IMR-90 (cell line): ENCODE measurements at regions not wholly inside any gene's neighbourhood (a gene's known extent, or its start where the extent isn't known, plus 50 kb on each side); places are given as distances from the start of the nearest gene placed in this dataset.

ENCODE experiments used
- BHLHE40 ChIP-seq: fragments of 150-350 bp; IDR thresholded peaks from 2 replicates; pipeline ENCODE4 v1.6.1; 2016; ENCODE audit warnings: mild to moderate bottlenecking, low read depth, low read length
- CEBPB ChIP-seq: IDR thresholded peaks from 2 replicates; pipeline ENCODE4 v1.6.1; 2012; ENCODE audit warnings: low read depth, low read length, improper control_type of control experiment
- FOS ChIP-seq: fragments of 150-350 bp; IDR thresholded peaks from 2 replicates; pipeline ENCODE4 v1.6.1; 2016; ENCODE audit warnings: low read depth, low read length
- MAFK ChIP-seq: IDR thresholded peaks from 2 replicates; pipeline ENCODE4 v1.6.1; 2012; ENCODE audit warnings: low read depth, low read length, improper control_type of control experiment
- MAZ ChIP-seq: IDR thresholded peaks from 2 replicates; pipeline ENCODE4 v1.6.1; 2012; ENCODE audit warnings: low read depth, mild to moderate bottlenecking, low read length, improper control_type of control experiment, moderate library complexity, borderline replicate concordance
- NFE2L2 ChIP-seq: fragments of 150-350 bp; IDR thresholded peaks from 2 replicates; pipeline ENCODE4 v1.6.1; 2016; ENCODE audit warnings: low read depth, mild to moderate bottlenecking, low read length
- POLR2A ChIP-seq: IDR thresholded peaks from 2 replicates; pipeline ENCODE4 v1.6.1; 2012; ENCODE audit warnings: mild to moderate bottlenecking, low read depth, low read length
- RAD21 ChIP-seq: IDR thresholded peaks from 2 replicates; pipeline ENCODE4 v1.6.1; 2012; ENCODE audit warnings: low read length, improper control_type of control experiment
- RCOR1 ChIP-seq: IDR thresholded peaks from 2 replicates; pipeline ENCODE4 v1.6.1; 2012; ENCODE audit warnings: mild to moderate bottlenecking, low read length, improper control_type of control experiment; ENCODE audit not compliant: insufficient replicate concordance
- SMC3 ChIP-seq: fragments of 150-350 bp; IDR thresholded peaks from 2 replicates; pipeline ENCODE4 v1.6.1; 2016; ENCODE audit warnings: low read depth, mild to moderate bottlenecking, antibody characterized with exemption, low read length, moderate library complexity
- TF ChIP-seq, protein P1 (sequence below): conservative IDR thresholded peaks from 2 replicates; pipeline ENCODE4 v1.5.1; 2012; ENCODE audit warnings: mild to moderate bottlenecking, low read depth, low read length, improper control_type of control experiment
- TF ChIP-seq, protein P2 (sequence below): fragments of 150-350 bp; IDR thresholded peaks from 2 replicates; pipeline ENCODE4 v1.6.1; 2017; ENCODE audit warnings: mild to moderate bottlenecking, antibody characterized with exemption, low read length, low read depth

- TF ChIP-seq, protein P1, sequence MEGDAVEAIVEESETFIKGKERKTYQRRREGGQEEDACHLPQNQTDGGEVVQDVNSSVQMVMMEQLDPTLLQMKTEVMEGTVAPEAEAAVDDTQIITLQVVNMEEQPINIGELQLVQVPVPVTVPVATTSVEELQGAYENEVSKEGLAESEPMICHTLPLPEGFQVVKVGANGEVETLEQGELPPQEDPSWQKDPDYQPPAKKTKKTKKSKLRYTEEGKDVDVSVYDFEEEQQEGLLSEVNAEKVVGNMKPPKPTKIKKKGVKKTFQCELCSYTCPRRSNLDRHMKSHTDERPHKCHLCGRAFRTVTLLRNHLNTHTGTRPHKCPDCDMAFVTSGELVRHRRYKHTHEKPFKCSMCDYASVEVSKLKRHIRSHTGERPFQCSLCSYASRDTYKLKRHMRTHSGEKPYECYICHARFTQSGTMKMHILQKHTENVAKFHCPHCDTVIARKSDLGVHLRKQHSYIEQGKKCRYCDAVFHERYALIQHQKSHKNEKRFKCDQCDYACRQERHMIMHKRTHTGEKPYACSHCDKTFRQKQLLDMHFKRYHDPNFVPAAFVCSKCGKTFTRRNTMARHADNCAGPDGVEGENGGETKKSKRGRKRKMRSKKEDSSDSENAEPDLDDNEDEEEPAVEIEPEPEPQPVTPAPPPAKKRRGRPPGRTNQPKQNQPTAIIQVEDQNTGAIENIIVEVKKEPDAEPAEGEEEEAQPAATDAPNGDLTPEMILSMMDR: no peak
- TF ChIP-seq POLR2A (no peak), CEBPB (no peak), MAZ (no peak), RCOR1 (no peak), MAFK (no peak), NFE2L2 (no peak), RAD21 (no peak), SMC3 (no peak), FOS (no peak), BHLHE40 (no peak)
- TF ChIP-seq, protein P2, sequence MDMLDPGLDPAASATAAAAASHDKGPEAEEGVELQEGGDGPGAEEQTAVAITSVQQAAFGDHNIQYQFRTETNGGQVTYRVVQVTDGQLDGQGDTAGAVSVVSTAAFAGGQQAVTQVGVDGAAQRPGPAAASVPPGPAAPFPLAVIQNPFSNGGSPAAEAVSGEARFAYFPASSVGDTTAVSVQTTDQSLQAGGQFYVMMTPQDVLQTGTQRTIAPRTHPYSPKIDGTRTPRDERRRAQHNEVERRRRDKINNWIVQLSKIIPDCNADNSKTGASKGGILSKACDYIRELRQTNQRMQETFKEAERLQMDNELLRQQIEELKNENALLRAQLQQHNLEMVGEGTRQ: no peak
Measured at GRCh38 chr18:42401131-42401673, 446.2 kb downstream of the PIK3C3 start.
